SK-N-SH (cell line): ENCODE measurements at regions not wholly inside any gene's neighbourhood (a gene's known extent, or its start where the extent isn't known, plus 50 kb on each side); places are given as distances from the start of the nearest gene placed in this dataset.

Experiments
- CTCF ChIA-PET: fragments of 300-600, 350-600 bp; formaldehyde crosslinking; extraction: SDS; loops from one replicate; lab custom pipeline; 2021; lab: Yijun Ruan, JAX
- POLR2A ChIA-PET: fragments of 350-600 bp; sonication (Branson Sonifier 250); formaldehyde crosslinking; extraction: SDS; loops from one replicate; lab custom pipeline; 2020; ENCODE audit warnings: antibody characterized with exemption, inconsistent platforms; lab: Yijun Ruan, JAX
- DNase-seq: peaks from one replicate; pipeline ENCODE4 v3.0.0; 2012
- H2AFZ ChIP-seq: fragments of 200-600 bp; sonication (generic); 2 replicates; pipeline ENCODE4 v1.8.1; 2016; ENCODE audit warnings: antibody characterized with exemption, mild to moderate bottlenecking, low read depth
- H3F3A ChIP-seq: fragments of 200-600 bp; sonication (generic); replicated peaks from 2 replicates; pipeline ENCODE3; 2016; ENCODE audit warnings: antibody characterized with exemption, mild to moderate bottlenecking; ENCODE audit not compliant: insufficient read depth
- H3K27ac ChIP-seq, 2 experiments: fragments of 200-500 bp in 1 of 2; fragments of 200-600 bp in 1 of 2; sonication (Bioruptor generic) in 1 of 2; sonication (generic), shearing (Covaris generic) in 1 of 2; 2 replicates each; pipeline versions ENCODE4 v1.5.1 to v1.6.1; 2014 to 2016; ENCODE audit warnings: low read depth in 2 of 2, inconsistent platforms in 1 of 2, low read length in 1 of 2, mild to moderate bottlenecking in 1 of 2, mixed read lengths in 1 of 2
- H3K27me3 ChIP-seq: fragments of 200-600 bp; sonication (generic), shearing (Covaris generic); 2 replicates; pipeline ENCODE4 v1.6.1; 2016; ENCODE audit warnings: mixed run types; ENCODE audit not compliant: insufficient read depth
- H3K36me3 ChIP-seq, 2 experiments: fragments of 200-500 bp in 1 of 2; fragments of 200-600 bp in 1 of 2; sonication (Bioruptor generic) in 1 of 2; sonication (generic) in 1 of 2; replicated peaks in 1 of 2; 2 replicates each; pipeline versions ENCODE3 to v1.5.1; 2014 to 2016; ENCODE audit warnings: low read length in 1 of 2, mild to moderate bottlenecking in 1 of 2; ENCODE audit not compliant: insufficient read depth in 2 of 2, control insufficient read depth in 1 of 2
- H3K4me1 ChIP-seq, 2 experiments: fragments of 200-500 bp in 1 of 2; fragments of 200-600 bp in 1 of 2; sonication (Bioruptor generic) in 1 of 2; sonication (generic), shearing (Covaris generic) in 1 of 2; 2 replicates each; pipeline versions ENCODE4 v1.5.1 to v1.6.1; 2014 to 2016; ENCODE audit warnings: low read depth in 1 of 2, low read length in 1 of 2, mixed run types in 1 of 2; ENCODE audit not compliant: insufficient read depth in 2 of 2, control insufficient read depth in 1 of 2
- H3K4me2 ChIP-seq: fragments of 200-600 bp; sonication (generic), shearing (Covaris generic); 2 replicates; pipeline ENCODE4 v1.6.1; 2017; ENCODE audit warnings: mixed run types
- H3K4me3 ChIP-seq, 2 experiments: fragments of 200-500 bp in 1 of 2; fragments of 200-600 bp in 1 of 2; sonication (Bioruptor generic) in 1 of 2; sonication (generic), shearing (Covaris generic) in 1 of 2; 2 replicates each; pipeline versions ENCODE4 v1.5.1 to v1.8.1; 2014 to 2016; ENCODE audit warnings: low read depth in 2 of 2, inconsistent platforms in 1 of 2, low read length in 1 of 2, mild to moderate bottlenecking in 1 of 2, mixed read lengths in 1 of 2, moderate library complexity in 1 of 2
- H3K79me2 ChIP-seq: fragments of 200-600 bp; sonication (generic); 2 replicates; pipeline ENCODE4 v1.8.1; 2017; ENCODE audit warnings: mild to moderate bottlenecking; ENCODE audit not compliant: insufficient read depth
- H3K9ac ChIP-seq: fragments of 200-600 bp; sonication (generic); 2 replicates; pipeline ENCODE4 v1.6.1; 2017; ENCODE audit warnings: mixed run types
- H3K9me2 ChIP-seq: fragments of 200-600 bp; sonication (generic); 2 replicates; pipeline ENCODE4 v1.6.1; 2017; ENCODE audit warnings: mixed run types
- H3K9me3 ChIP-seq: fragments of 200-600 bp; sonication (generic); 2 replicates; pipeline ENCODE4 v1.6.1; 2017; ENCODE audit warnings: mixed run types, mild to moderate bottlenecking, moderate library complexity
- H4K20me1 ChIP-seq: fragments of 200-600 bp; sonication (generic); 2 replicates; pipeline ENCODE4 v1.6.1; 2017; ENCODE audit warnings: mild to moderate bottlenecking, mixed run types; ENCODE audit not compliant: insufficient read depth
- CHD2 ChIP-seq: fragments of 150-350 bp; IDR thresholded peaks from 2 replicates; pipeline ENCODE4 v1.6.1; 2018; ENCODE audit warnings: low read length; ENCODE audit not compliant: partially characterized antibody
- ELF1 ChIP-seq: IDR thresholded peaks from 2 replicates; pipeline ENCODE4 v1.4.0; 2012
- FOSL2 ChIP-seq: IDR thresholded peaks from 2 replicates; pipeline ENCODE4 v1.4.0; 2012; ENCODE audit warnings: low read depth, mild to moderate bottlenecking, moderate library complexity, borderline replicate concordance
- FOXJ3 ChIP-seq: sonication (generic); formaldehyde crosslinking; IDR thresholded peaks from 2 replicates; pipeline ENCODE4 v1.5.1; 2020; ENCODE audit warnings: mild to moderate bottlenecking, missing genetic modification reagents
- FOXM1 ChIP-seq: IDR thresholded peaks from 2 replicates; pipeline ENCODE4 v1.4.0; 2012; ENCODE audit warnings: low read depth, mild to moderate bottlenecking
- GABPA ChIP-seq: IDR thresholded peaks from 2 replicates; pipeline ENCODE4 v1.4.0; 2012; ENCODE audit warnings: low read depth, mild to moderate bottlenecking
- JUND ChIP-seq: IDR thresholded peaks from 2 replicates; pipeline ENCODE4 v1.4.0; 2012
- MXI1 ChIP-seq: IDR thresholded peaks from 2 replicates; pipeline ENCODE4 v1.6.1; 2012; ENCODE audit warnings: mild to moderate bottlenecking, low read depth, low read length, improper control_type of control experiment
- RAD21 ChIP-seq: IDR thresholded peaks from 2 replicates; pipeline ENCODE4 v1.6.1; 2012; ENCODE audit warnings: mild to moderate bottlenecking, low read length
- RCOR1 ChIP-seq: fragments of 150-350 bp; IDR thresholded peaks from 2 replicates; pipeline ENCODE4 v1.6.1; 2017; ENCODE audit warnings: antibody characterized with exemption, low read length
- RFX5 ChIP-seq: IDR thresholded peaks from 2 replicates; pipeline ENCODE4 v1.6.1; 2012; ENCODE audit warnings: mild to moderate bottlenecking, improper control_type of control experiment, low read length
- SIN3A ChIP-seq: IDR thresholded peaks from 2 replicates; pipeline ENCODE4 v1.6.1; 2012; ENCODE audit warnings: low read depth, mild to moderate bottlenecking, low read length, moderate library complexity, borderline replicate concordance
- SMC3 ChIP-seq: IDR thresholded peaks from 2 replicates; pipeline ENCODE4 v1.6.1; 2012; ENCODE audit warnings: low read depth, low read length, improper control_type of control experiment
- TAF1 ChIP-seq: IDR thresholded peaks from 2 replicates; pipeline ENCODE4 v1.6.1; 2012; ENCODE audit warnings: low read depth, mild to moderate bottlenecking, low read length, moderate library complexity, borderline replicate concordance
- YY1 ChIP-seq: IDR thresholded peaks from 2 replicates; pipeline ENCODE4 v1.4.0; 2012; ENCODE audit warnings: low read depth, mild to moderate bottlenecking
- WGBS: methylation state at CpG from one replicate; pipeline ENCODE4 v1.1.6; 2017; ENCODE audit warnings: low lambda C conversion rate; 5-methylcytosine and 5-hydroxymethylcytosine counted together
- TF ChIP-seq, protein P1 (sequence below): fragments of 150-350 bp; IDR thresholded peaks from 2 replicates; pipeline ENCODE4 v1.6.1; 2016; ENCODE audit warnings: mild to moderate bottlenecking, low read depth, low read length
- TF ChIP-seq, protein P2 (sequence below): IDR thresholded peaks from 2 replicates; pipeline ENCODE4 v1.4.0; 2012; ENCODE audit warnings: low read depth
- TF ChIP-seq, protein P3 (sequence below): IDR thresholded peaks from 2 replicates; pipeline ENCODE4; 2012
- TF ChIP-seq, protein P4 (sequence below): fragments of 200-600 bp; sonication (generic); IDR thresholded peaks from 2 replicates; pipeline ENCODE4 v1.6.1; 2017; ENCODE audit warnings: antibody characterized with exemption, mild to moderate bottlenecking, moderate library complexity

DNA sequence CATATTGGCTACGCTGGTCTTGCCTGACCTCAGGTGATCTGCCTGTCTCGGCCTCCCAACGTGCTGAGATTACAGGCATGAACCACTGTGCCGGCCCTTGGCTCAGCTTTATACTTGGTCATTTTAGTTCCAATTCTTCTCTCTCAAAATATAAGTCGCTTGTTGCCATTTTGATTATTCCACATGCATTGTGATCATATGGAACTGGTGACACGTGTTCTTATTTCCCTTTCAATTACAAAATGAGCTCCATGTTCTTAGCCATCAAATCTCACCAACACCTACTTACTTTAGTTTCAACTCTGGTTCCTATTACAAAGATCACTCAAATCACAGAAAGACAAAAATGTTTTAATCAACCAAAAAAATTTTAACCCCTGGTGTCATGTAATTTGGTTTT lies 1711.7 kb downstream of the TP53TG3F start:
- TF ChIP-seq, protein P1, sequence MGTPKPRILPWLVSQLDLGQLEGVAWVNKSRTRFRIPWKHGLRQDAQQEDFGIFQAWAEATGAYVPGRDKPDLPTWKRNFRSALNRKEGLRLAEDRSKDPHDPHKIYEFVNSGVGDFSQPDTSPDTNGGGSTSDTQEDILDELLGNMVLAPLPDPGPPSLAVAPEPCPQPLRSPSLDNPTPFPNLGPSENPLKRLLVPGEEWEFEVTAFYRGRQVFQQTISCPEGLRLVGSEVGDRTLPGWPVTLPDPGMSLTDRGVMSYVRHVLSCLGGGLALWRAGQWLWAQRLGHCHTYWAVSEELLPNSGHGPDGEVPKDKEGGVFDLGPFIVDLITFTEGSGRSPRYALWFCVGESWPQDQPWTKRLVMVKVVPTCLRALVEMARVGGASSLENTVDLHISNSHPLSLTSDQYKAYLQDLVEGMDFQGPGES, result no peak
- TF ChIP-seq GABPA, result no peak
- 4% methylated on average over 6 of the region's 6 CpGs for WGBS
- no peaks in the 10 kb centered on the region for H3F3A ChIP-seq
- no peak overlapping the region for H3K9ac ChIP-seq
- no peaks in the 10 kb centered on the region; the same call in 1 of the 2 replicates for H3K27me3 ChIP-seq
- ChIA-PET POLR2A (no interaction called here), CTCF (no interaction called here)
- H3K9me2 ChIP-seq, result no peaks in the 10 kb centered on the region
- no peak for DNase-seq
- H3K27ac ChIP-seq, result no peak overlapping the region
- H3K4me2 ChIP-seq, result no peak overlapping the region
- H3K4me3 ChIP-seq, result no peak overlapping the region
- H3K79me2 ChIP-seq, result no peaks in the 10 kb centered on the region
- no peaks in the 10 kb centered on the region for H3K4me1 ChIP-seq
- H2AFZ ChIP-seq, result no peak overlapping the region
- no peaks in the 10 kb centered on the region for H4K20me1 ChIP-seq
- no peaks in the 10 kb centered on the region for H3K36me3 ChIP-seq
- H3K9me3 ChIP-seq, result no peaks in the 10 kb centered on the region

DNA sequence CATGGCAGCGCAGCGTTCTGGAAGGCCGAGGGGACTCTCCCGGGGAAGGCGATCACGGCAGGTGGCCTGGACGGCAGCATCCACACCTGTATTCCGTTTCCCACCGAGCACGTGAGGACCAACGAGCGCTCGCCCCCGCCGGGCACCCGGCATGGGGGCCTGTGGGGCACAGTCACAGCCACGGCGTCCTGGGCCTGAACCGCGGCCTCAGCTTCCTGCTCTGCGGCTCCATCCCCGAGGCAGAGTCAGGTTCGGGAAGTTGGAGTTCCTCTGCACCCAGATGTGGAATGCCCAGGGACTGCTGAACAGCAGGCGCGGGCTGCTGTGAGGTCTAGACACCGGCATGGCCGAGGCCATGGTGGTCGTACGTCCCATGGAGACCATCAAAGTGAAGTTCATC lies 1713.9 kb downstream of the TP53TG3F start:
- Histone ChIP-seq H3K9me2 (no peaks in the 10 kb centered on the region), H3F3A (no peaks in the 10 kb centered on the region), H4K20me1 (no peaks in the 10 kb centered on the region), H3K36me3 (no peaks in the 10 kb centered on the region), H3K9me3 (no peaks in the 10 kb centered on the region), H3K27ac (no peak overlapping the region), H3K9ac (no peak overlapping the region), H3K4me1 (peaks cover 0 to 5% of the 10 kb centered on the region in 2 experiments; a peak in 1 of 4 replicates), H3K79me2 (no peaks in the 10 kb centered on the region), H3K4me2 (no peak overlapping the region), H3K27me3 (no peaks in the 10 kb centered on the region; the same call in 1 of the 2 replicates), H2AFZ (no peak overlapping the region), H3K4me3 (no peak overlapping the region)
- TF ChIP-seq RAD21 (no peak), FOXM1 (no peak)
- ChIA-PET POLR2A (no interaction called here), CTCF (no interaction called here)
- WGBS, result 45% methylated on average over 5 of the region's 29 CpGs
- no peak for DNase-seq

DNA sequence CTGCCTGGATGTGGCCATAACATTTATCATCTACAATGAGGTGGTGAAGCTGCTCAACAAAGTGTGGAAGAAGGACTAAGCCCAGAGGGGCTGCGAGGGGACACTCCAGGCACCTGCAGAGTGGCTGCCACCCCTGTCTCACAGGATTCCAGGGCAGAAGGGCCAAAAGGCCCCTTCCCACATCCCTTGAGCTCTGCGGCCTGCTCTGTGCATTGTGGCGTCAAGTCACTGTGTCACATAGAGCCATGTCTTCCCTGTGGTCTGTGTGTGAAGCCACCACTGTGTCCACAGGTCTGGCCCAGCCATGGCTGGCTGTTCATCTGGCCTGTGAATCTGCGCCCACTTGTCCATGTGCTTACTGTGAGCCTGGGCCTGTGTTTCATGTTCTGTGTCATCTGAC lies 1714.6 kb downstream of the TP53TG3F start:
- no peaks in the 10 kb centered on the region for H3K79me2 ChIP-seq
- ChIA-PET CTCF (no interaction called here), POLR2A (no interaction called here)
- H3K4me3 ChIP-seq, result no peak overlapping the region
- no peak overlapping the region for H3K4me2 ChIP-seq
- H3K4me1 ChIP-seq, result peaks cover 0 to 5% of the 10 kb centered on the region in 2 experiments; a peak in 1 of 4 replicates
- no peaks in the 10 kb centered on the region for H3K9me3 ChIP-seq
- H3F3A ChIP-seq, result no peaks in the 10 kb centered on the region
- no peaks in the 10 kb centered on the region for H3K36me3 ChIP-seq
- H3K9ac ChIP-seq, result no peak overlapping the region
- no peak overlapping the region for H3K27ac ChIP-seq
- no peaks in the 10 kb centered on the region for H3K9me2 ChIP-seq
- H3K27me3 ChIP-seq, result no peaks in the 10 kb centered on the region; the same call in 1 of the 2 replicates
- H4K20me1 ChIP-seq, result no peaks in the 10 kb centered on the region
- H2AFZ ChIP-seq, result no peak overlapping the region
- no peak for DNase-seq
- 60% methylated on average over 3 of the region's 4 CpGs for WGBS
- no peak for TF ChIP-seq SMC3
- TF ChIP-seq CHD2, result no peak
- TF ChIP-seq FOSL2, result no peak
- no peak for TF ChIP-seq FOXJ3 (CRISPR knock-in tag)
- TF ChIP-seq, protein P2, sequence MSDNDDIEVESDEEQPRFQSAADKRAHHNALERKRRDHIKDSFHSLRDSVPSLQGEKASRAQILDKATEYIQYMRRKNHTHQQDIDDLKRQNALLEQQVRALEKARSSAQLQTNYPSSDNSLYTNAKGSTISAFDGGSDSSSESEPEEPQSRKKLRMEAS, result no peak
- no peak for TF ChIP-seq RAD21
- TF ChIP-seq MXI1, result no peak
- TF ChIP-seq, protein P3, sequence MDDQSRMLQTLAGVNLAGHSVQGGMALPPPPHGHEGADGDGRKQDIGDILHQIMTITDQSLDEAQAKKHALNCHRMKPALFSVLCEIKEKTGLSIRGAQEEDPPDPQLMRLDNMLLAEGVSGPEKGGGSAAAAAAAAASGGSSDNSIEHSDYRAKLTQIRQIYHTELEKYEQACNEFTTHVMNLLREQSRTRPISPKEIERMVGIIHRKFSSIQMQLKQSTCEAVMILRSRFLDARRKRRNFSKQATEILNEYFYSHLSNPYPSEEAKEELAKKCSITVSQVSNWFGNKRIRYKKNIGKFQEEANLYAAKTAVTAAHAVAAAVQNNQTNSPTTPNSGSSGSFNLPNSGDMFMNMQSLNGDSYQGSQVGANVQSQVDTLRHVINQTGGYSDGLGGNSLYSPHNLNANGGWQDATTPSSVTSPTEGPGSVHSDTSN, result no peak
- TF ChIP-seq JUND, result no peak
- TF ChIP-seq, protein P4, sequence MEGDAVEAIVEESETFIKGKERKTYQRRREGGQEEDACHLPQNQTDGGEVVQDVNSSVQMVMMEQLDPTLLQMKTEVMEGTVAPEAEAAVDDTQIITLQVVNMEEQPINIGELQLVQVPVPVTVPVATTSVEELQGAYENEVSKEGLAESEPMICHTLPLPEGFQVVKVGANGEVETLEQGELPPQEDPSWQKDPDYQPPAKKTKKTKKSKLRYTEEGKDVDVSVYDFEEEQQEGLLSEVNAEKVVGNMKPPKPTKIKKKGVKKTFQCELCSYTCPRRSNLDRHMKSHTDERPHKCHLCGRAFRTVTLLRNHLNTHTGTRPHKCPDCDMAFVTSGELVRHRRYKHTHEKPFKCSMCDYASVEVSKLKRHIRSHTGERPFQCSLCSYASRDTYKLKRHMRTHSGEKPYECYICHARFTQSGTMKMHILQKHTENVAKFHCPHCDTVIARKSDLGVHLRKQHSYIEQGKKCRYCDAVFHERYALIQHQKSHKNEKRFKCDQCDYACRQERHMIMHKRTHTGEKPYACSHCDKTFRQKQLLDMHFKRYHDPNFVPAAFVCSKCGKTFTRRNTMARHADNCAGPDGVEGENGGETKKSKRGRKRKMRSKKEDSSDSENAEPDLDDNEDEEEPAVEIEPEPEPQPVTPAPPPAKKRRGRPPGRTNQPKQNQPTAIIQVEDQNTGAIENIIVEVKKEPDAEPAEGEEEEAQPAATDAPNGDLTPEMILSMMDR, result no peak
- no peak for TF ChIP-seq RCOR1
- no peak for TF ChIP-seq TAF1
- no peak for TF ChIP-seq YY1
- TF ChIP-seq FOXM1, result no peak
- no peak for TF ChIP-seq SIN3A
- TF ChIP-seq, protein P1, result no peak
- no peak for TF ChIP-seq ELF1
- TF ChIP-seq RFX5, result no peak
